ENCODE measurements at regions not wholly inside any gene's neighbourhood (a gene's known extent, or its start where the extent isn't known, plus 50 kb on each side); places are given as distances from the start of the nearest gene placed in this dataset.

DNA sequence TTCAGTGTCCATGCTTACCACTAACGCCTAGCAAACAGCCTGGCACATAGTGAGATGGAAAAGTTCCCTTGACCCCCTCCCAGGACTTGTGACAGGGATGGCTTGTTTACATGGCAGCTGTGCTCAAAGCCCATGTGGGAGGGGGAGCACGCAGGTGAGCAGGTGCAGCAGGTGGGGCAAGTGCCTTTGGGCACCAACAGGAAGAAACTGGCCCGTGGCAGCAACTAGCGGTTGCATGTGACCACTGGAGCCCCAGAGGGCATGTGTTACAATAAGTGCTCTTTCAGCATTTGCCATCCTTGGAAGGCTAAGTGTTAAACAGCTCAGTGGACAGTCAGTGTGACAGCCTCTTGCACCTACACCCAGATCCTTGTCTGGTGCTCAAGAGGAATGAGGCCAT is 734.6 kb downstream of the TUSC7 start:
- intact Hi-C loops (cut with micrococcal nuclease; ENCODE audit: unreplicated experiment): no loop called here
- no peak overlapping the region for H3K4me3 Mint-ChIP-seq (ENCODE audit: low read depth, unreplicated experiment)
- H3K27ac Mint-ChIP-seq (ENCODE audit: unreplicated experiment): no peak overlapping the region
- CTCF ChIA-PET: interaction anchor here (0.6 kb wide), 1 partner anchor 591 kb away, joined by 6 read pairs; no protein-coding TSS in a partner anchor
- H3K9me3 Mint-ChIP-seq (ENCODE audit: low read depth, unreplicated experiment): no peaks in the 10 kb centered on the region
- H3K27me3 Mint-ChIP-seq (ENCODE audit: unreplicated experiment): no peaks in the 10 kb centered on the region
- H3K4me1 Mint-ChIP-seq (ENCODE audit: low read depth, unreplicated experiment): peaks cover 10% of the 10 kb centered on the region
- no peaks in the 10 kb centered on the region for H3K36me3 Mint-ChIP-seq (ENCODE audit: insufficient read depth, unreplicated experiment)
- no peak for DNase-seq
- TF ChIP-seq, protein P1, sequence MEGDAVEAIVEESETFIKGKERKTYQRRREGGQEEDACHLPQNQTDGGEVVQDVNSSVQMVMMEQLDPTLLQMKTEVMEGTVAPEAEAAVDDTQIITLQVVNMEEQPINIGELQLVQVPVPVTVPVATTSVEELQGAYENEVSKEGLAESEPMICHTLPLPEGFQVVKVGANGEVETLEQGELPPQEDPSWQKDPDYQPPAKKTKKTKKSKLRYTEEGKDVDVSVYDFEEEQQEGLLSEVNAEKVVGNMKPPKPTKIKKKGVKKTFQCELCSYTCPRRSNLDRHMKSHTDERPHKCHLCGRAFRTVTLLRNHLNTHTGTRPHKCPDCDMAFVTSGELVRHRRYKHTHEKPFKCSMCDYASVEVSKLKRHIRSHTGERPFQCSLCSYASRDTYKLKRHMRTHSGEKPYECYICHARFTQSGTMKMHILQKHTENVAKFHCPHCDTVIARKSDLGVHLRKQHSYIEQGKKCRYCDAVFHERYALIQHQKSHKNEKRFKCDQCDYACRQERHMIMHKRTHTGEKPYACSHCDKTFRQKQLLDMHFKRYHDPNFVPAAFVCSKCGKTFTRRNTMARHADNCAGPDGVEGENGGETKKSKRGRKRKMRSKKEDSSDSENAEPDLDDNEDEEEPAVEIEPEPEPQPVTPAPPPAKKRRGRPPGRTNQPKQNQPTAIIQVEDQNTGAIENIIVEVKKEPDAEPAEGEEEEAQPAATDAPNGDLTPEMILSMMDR (IDR thresholded peaks at IDR 0.05; ENCODE audit: unreplicated experiment): no peak
- no TSS peak for BruUV-seq (replicated peaks)

GRCh38 chr3:117447419-117447818 is 737.8 kb downstream of the TUSC7 start:
- H3K27me3 Mint-ChIP-seq (ENCODE audit: unreplicated experiment): no peaks in the 10 kb centered on the region
- no peak overlapping the region for H3K27ac Mint-ChIP-seq (ENCODE audit: unreplicated experiment)
- H3K4me3 Mint-ChIP-seq (ENCODE audit: low read depth, unreplicated experiment): no peak overlapping the region
- intact Hi-C loops (cut with micrococcal nuclease; ENCODE audit: unreplicated experiment): no loop called here
- peaks cover 10% of the 10 kb centered on the region for H3K4me1 Mint-ChIP-seq (ENCODE audit: low read depth, unreplicated experiment)
- CTCF ChIA-PET: no interaction called here
- H3K9me3 Mint-ChIP-seq (ENCODE audit: low read depth, unreplicated experiment): no peaks in the 10 kb centered on the region
- no peaks in the 10 kb centered on the region for H3K36me3 Mint-ChIP-seq (ENCODE audit: insufficient read depth, unreplicated experiment)
- TF ChIP-seq, protein P1 (IDR thresholded peaks at IDR 0.05; ENCODE audit: unreplicated experiment): no peak
- no TSS peak for BruUV-seq (replicated peaks)
- no peak for DNase-seq

DNA sequence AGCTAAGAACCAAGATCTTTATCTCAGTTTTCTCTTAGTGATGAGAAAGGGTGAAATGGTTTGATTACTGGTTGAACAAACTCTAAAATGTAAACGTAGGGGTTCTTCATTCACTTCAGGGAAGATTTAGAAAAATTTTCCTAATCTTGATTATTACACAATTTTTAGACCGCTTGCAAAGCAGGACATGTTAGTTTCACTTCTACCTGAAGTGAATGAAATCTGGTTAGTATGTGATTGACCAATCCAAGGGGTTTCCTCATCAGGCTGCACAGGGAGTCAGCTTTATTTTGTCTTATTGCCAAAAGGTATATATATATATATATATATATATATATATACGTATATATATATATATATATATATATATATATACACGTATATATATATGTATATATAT is 740.4 kb downstream of the TUSC7 start:
- no peaks in the 10 kb centered on the region for H3K9me3 Mint-ChIP-seq (ENCODE audit: low read depth, unreplicated experiment)
- CTCF ChIA-PET: interaction anchor here (0.6 to 1.3 kb wide), 2 partner anchors 13 to 863 kb away, joined by 3 read pairs; no protein-coding TSS in a partner anchor
- TF ChIP-seq, protein P1 (IDR thresholded peaks at IDR 0.05; ENCODE audit: unreplicated experiment): no peak
- no peak overlapping the region for H3K4me3 Mint-ChIP-seq (ENCODE audit: low read depth, unreplicated experiment)
- no peak overlapping the region for H3K27ac Mint-ChIP-seq (ENCODE audit: unreplicated experiment)
- no peaks in the 10 kb centered on the region for H3K36me3 Mint-ChIP-seq (ENCODE audit: insufficient read depth, unreplicated experiment)
- no TSS peak for BruUV-seq (replicated peaks)
- H3K4me1 Mint-ChIP-seq (ENCODE audit: low read depth, unreplicated experiment): no peaks in the 10 kb centered on the region
- intact Hi-C loops (cut with micrococcal nuclease; ENCODE audit: unreplicated experiment): no loop called here
- DNase-seq: no peak
- no peaks in the 10 kb centered on the region for H3K27me3 Mint-ChIP-seq (ENCODE audit: unreplicated experiment)

GRCh38 chr3:117454254-117454653 is 744.7 kb downstream of the TUSC7 start:
- CTCF ChIA-PET: no interaction called here
- Mint-ChIP-seq H3K4me1 (ENCODE audit: low read depth, unreplicated experiment) (no peaks in the 10 kb centered on the region), H3K9me3 (ENCODE audit: low read depth, unreplicated experiment) (no peaks in the 10 kb centered on the region), H3K36me3 (ENCODE audit: insufficient read depth, unreplicated experiment) (no peaks in the 10 kb centered on the region), H3K4me3 (ENCODE audit: low read depth, unreplicated experiment) (no peak overlapping the region), H3K27ac (ENCODE audit: unreplicated experiment) (no peak overlapping the region), H3K27me3 (ENCODE audit: unreplicated experiment) (no peaks in the 10 kb centered on the region)
- intact Hi-C loops (cut with micrococcal nuclease; ENCODE audit: unreplicated experiment): no loop called here
- no TSS peak for BruUV-seq (replicated peaks)
- TF ChIP-seq, protein P1 (IDR thresholded peaks at IDR 0.05; ENCODE audit: unreplicated experiment): no peak
- DNase-seq: no peak
